Head of caudate nucleus (tissue), 42 donors: ENCODE measurements at regions not wholly inside any gene's neighbourhood (a gene's known extent, or its start where the extent isn't known, plus 50 kb on each side); places are given as distances from the start of the nearest gene placed in this dataset.
"Not testable (repeated sequence)": the region's sequence is repeated elsewhere in the genome, so short reads cannot be mapped to it uniquely, and the experiment has no call there.

Experiments
- DNase-seq, 42 donors: peaks; one replicate each; pipeline versions ENCODE4 v3.0.0 to v3.0.0-alpha.2; 2020 to 2021; ENCODE audit warnings: mixed read lengths in 7 of 42
- intact Hi-C: fragments of 100-400 bp; cut with DNase I; formaldehyde crosslinking; loops from one replicate; pipeline ENCODE4 v1.15.0; 2022

GRCh38 chr4:79266136-79266535 lies 59.7 kb downstream of the NAA11 start:
- DNase-seq: no peak
- intact Hi-C loops: no loop called here

GRCh38 chr4:79259242-79259641 lies 66.6 kb downstream of the NAA11 start:
- no peak for DNase-seq
- intact Hi-C loops: no loop called here

GRCh38 chr4:79258614-79259176 lies 67.2 kb downstream of the NAA11 start:
- no peak for DNase-seq
- intact Hi-C loops: no loop called here

- no peak for DNase-seq
- intact Hi-C loops: no loop called here
These were observed 67.8 kb downstream of the NAA11 start for GRCh38 chr4:79257953-79258613.

- no peak for DNase-seq
- intact Hi-C loops: no loop called here
These were observed 70.1 kb downstream of the NAA11 start for GRCh38 chr4:79255793-79256192.

GRCh38 chr4:79253924-79254323 lies 71.9 kb downstream of the NAA11 start:
- DNase-seq: no peak
- intact Hi-C loops: no loop called here

- no peak for DNase-seq
- intact Hi-C loops: no loop called here
These were observed 72.7 kb downstream of the NAA11 start for GRCh38 chr4:79253168-79253567.

- intact Hi-C loops: no loop called here
- no peak for DNase-seq
These were observed 75.0 kb downstream of the NAA11 start for GRCh38 chr4:79250887-79251286.

GRCh38 chr4:79249881-79250503 lies 75.9 kb downstream of the NAA11 start:
- no peak for DNase-seq
- intact Hi-C loops: no loop called here

GRCh38 chr4:79248610-79249009 lies 77.3 kb downstream of the NAA11 start:
- DNase-seq: no peak
- intact Hi-C loops: no loop called here

- intact Hi-C loops: no loop called here
- no peak for DNase-seq
These were observed 78.0 kb downstream of the NAA11 start for GRCh38 chr4:79247695-79248394.

- DNase-seq, intact Hi-C loops: not testable (repeated sequence)
These were observed 80.5 kb downstream of the NAA11 start for GRCh38 chr4:79245200-79245940.

GRCh38 chr4:79241846-79242245 lies 84.0 kb downstream of the NAA11 start:
- no peak for DNase-seq
- intact Hi-C loops: no loop called here

GRCh38 chr4:79237851-79238250 lies 88.0 kb downstream of the NAA11 start:
- intact Hi-C loops: no loop called here
- no peak for DNase-seq

GRCh38 chr4:79236785-79237184 lies 89.1 kb downstream of the NAA11 start:
- intact Hi-C loops: no loop called here
- DNase-seq: no peak

GRCh38 chr4:79235095-79235494 lies 90.8 kb downstream of the NAA11 start:
- no peak for DNase-seq
- intact Hi-C loops: no loop called here

GRCh38 chr4:79233820-79234219 lies 92.0 kb downstream of the NAA11 start:
- DNase-seq: no peak
- intact Hi-C loops: no loop called here

GRCh38 chr4:79232540-79232939 lies 93.3 kb downstream of the NAA11 start:
- intact Hi-C loops: no loop called here
- no peak for DNase-seq

GRCh38 chr4:79227860-79228259 lies 98.0 kb downstream of the NAA11 start:
- DNase-seq: no peak
- intact Hi-C loops: no loop called here

- no peak for DNase-seq
- intact Hi-C loops: no loop called here
These were observed 100.5 kb downstream of the NAA11 start for GRCh38 chr4:79225360-79225759.
